ENCODE measurements at regions not wholly inside any gene's neighbourhood (a gene's known extent, or its start where the extent isn't known, plus 50 kb on each side); places are given as distances from the start of the nearest gene placed in this dataset.

DNA sequence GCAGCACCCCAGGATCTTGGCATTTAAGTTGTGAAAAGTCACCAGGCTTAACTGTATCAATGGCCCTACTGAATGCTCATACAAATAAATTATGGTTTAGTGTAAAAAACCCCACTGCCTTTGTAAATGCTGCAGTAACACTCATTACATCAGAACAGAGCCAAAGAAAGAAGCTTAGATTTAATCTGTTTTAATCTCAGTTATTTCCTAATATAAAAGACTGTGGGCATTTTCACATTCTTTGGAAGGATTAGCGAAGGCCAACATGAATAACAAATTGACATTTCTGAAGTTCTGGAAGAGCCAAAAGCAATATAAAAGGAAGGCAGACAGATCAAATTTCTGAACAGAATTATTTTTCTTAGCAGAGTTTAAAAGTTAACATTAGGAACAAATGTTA lies 140.0 kb upstream of the HCCS start:
- TF ChIP-seq, protein P1, sequence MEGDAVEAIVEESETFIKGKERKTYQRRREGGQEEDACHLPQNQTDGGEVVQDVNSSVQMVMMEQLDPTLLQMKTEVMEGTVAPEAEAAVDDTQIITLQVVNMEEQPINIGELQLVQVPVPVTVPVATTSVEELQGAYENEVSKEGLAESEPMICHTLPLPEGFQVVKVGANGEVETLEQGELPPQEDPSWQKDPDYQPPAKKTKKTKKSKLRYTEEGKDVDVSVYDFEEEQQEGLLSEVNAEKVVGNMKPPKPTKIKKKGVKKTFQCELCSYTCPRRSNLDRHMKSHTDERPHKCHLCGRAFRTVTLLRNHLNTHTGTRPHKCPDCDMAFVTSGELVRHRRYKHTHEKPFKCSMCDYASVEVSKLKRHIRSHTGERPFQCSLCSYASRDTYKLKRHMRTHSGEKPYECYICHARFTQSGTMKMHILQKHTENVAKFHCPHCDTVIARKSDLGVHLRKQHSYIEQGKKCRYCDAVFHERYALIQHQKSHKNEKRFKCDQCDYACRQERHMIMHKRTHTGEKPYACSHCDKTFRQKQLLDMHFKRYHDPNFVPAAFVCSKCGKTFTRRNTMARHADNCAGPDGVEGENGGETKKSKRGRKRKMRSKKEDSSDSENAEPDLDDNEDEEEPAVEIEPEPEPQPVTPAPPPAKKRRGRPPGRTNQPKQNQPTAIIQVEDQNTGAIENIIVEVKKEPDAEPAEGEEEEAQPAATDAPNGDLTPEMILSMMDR (IDR thresholded peaks at IDR 0.05 in 2 of 3, conservative IDR thresholded peaks at IDR 0.05 in 1 of 3; ENCODE audit: control insufficient read depth in 2 of 3, extremely low read depth in 1 of 3, insufficient read depth in 1 of 3, low read depth in 3 of 3, low read length in 3 of 3), result no peak
- TF ChIP-seq ESRRA (IDR thresholded peaks at IDR 0.05; ENCODE audit: low read length) (no peak), SIN3A (IDR thresholded peaks at IDR 0.05; ENCODE audit: low read depth, low read length) (no peak), DPF2 (IDR thresholded peaks at IDR 0.05) (no peak), LARP7 (IDR thresholded peaks at IDR 0.05) (no peak), EZH2 (IDR thresholded peaks at IDR 0.05; ENCODE audit: borderline replicate concordance, control insufficient read depth, low read depth, low read length) (no peak), ZNF274 (IDR thresholded peaks at IDR 0.05; ENCODE audit: insufficient read depth, insufficient read length) (no peak), FOXM1 (IDR thresholded peaks at IDR 0.05; ENCODE audit: low read depth, low read length) (no peak), POLR2A (IDR thresholded peaks at IDR 0.05; ENCODE audit: low read depth, low read length) (no peak), JUND (IDR thresholded peaks at IDR 0.05; ENCODE audit: low read depth, low read length) (no peak), HDGF (IDR thresholded peaks at IDR 0.05) (no peak), PAX5 (IDR thresholded peaks at IDR 0.05; ENCODE audit: borderline replicate concordance, low read depth, low read length) (no peak)
- TF ChIP-seq, protein P2, sequence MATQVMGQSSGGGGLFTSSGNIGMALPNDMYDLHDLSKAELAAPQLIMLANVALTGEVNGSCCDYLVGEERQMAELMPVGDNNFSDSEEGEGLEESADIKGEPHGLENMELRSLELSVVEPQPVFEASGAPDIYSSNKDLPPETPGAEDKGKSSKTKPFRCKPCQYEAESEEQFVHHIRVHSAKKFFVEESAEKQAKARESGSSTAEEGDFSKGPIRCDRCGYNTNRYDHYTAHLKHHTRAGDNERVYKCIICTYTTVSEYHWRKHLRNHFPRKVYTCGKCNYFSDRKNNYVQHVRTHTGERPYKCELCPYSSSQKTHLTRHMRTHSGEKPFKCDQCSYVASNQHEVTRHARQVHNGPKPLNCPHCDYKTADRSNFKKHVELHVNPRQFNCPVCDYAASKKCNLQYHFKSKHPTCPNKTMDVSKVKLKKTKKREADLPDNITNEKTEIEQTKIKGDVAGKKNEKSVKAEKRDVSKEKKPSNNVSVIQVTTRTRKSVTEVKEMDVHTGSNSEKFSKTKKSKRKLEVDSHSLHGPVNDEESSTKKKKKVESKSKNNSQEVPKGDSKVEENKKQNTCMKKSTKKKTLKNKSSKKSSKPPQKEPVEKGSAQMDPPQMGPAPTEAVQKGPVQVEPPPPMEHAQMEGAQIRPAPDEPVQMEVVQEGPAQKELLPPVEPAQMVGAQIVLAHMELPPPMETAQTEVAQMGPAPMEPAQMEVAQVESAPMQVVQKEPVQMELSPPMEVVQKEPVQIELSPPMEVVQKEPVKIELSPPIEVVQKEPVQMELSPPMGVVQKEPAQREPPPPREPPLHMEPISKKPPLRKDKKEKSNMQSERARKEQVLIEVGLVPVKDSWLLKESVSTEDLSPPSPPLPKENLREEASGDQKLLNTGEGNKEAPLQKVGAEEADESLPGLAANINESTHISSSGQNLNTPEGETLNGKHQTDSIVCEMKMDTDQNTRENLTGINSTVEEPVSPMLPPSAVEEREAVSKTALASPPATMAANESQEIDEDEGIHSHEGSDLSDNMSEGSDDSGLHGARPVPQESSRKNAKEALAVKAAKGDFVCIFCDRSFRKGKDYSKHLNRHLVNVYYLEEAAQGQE (IDR thresholded peaks at IDR 0.05; ENCODE audit: low read depth, low read length), result no peak
